DMS53 treated with DMSO at 0.1 percent for 48 hours (cell line): ENCODE measurements at regions not wholly inside any gene's neighbourhood (a gene's known extent, or its start where the extent isn't known, plus 50 kb on each side); places are given as distances from the start of the nearest gene placed in this dataset.
"Not testable (repeated sequence)": the region's sequence is repeated elsewhere in the genome, so short reads cannot be mapped to it uniquely, and the experiment has no call there.

Experiments used
- DNase-seq: peaks from one replicate; lab custom pipeline; 2025; ENCODE audit not compliant: unreplicated experiment; lab: John Stamatoyannopoulos, UW

GRCh38 chr7:9488555-9488954, 1055.1 kb downstream of the NXPH1 start:
- no peak for DNase-seq

DNA sequence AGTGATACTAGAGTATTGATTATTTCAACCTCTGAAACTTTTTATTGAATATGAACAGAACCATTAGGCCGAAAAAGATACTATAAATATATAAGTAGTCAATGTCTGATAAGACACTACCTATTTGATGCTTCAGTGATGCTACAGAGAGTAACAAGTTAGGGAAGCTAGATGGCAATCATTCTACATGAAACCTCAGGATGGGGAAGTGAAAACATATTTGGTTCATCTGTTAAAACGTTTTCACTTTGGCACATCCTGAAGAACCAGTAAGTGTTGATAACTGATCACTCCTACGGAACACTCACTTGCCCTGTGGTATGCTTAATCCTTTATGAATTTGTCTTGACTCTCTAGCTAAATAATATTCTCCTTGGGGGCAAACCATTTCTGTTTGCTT, 1064.9 kb downstream of the NXPH1 start:
- DNase-seq = no peak

DNA sequence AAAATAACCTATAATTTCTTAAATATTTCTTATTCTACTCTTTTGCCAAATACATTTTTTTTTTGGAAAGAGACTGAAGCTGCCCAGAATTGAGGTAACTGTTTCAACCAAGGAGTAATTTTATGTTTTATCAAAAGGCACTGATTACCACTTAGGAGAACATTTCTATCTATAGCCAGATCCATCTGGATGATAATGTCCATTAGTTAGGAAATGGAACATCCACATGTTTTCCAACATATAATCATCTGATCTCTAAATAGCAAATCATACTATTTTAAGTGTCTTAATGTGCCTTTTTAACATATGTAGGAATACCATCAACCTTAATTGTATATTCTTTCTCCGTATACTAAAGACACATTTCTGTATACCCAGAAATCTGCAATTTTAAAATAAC, 1068.9 kb downstream of the NXPH1 start:
- no peak for DNase-seq

- no peak for DNase-seq
Measured at GRCh38 chr7:9504678-9505077, 1071.3 kb downstream of the NXPH1 start.

GRCh38 chr7:9505516-9505915, 1072.1 kb downstream of the NXPH1 start:
- no peak for DNase-seq

GRCh38 chr7:9507290-9507689, 1073.9 kb downstream of the NXPH1 start:
- DNase-seq = no peak

DNA sequence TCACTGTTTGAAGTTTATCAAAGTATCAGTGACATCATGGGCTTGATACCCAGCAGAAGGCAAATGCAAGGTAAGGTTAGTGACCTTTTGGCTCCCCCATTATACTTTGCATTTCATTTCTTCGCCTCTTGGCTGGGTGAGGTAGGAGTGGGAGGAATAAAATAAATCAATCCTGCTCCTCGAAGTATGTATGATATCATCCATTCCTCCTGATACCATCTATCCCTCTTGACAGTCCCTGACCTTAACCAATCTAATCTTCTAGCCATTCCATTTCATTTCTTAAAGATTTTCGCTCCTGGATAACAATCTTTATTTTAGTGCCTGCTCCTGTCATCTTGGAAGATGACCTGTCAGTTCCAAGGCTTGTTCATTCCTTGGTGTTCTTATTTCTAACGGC, 1083.3 kb downstream of the NXPH1 start:
- no peak for DNase-seq

DNA sequence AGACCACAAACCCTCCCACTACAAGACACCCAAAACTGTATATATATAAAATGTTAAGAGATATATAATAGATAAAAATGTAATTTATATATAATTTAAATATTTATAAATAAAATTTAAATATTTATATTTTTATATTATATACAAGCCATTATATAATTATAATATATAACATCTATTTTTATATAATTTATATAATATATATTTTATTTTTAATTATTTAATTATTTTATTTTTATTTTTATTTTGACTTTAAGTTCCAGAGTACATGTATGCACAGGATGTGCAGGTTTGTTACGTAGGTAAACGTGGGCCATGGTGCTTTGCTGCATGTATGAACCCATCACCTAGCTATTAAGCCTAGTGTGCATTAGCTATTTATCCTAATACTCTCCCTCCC, 1090.2 kb downstream of the NXPH1 start:
- DNase-seq = no peak

DNA sequence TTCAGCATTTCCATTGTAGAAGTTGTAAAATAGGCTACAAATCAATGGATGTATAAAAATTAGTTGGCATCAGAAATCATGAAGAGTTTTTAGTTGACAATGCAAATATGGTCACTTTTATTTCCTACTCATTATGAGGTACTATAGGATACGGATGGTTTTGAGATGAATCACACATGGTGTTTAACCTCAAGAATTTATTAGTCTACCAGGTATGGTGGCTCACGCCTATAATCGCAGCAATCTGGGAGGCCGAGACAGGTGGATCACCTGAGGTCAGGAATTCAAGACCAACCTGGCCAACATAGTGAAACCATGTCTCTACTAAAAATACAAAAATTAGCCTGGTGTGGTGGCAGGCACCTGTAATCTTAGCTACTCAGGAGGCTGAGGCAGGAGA, 1119.0 kb downstream of the NXPH1 start:
- DNase-seq = not testable (repeated sequence)

DNA sequence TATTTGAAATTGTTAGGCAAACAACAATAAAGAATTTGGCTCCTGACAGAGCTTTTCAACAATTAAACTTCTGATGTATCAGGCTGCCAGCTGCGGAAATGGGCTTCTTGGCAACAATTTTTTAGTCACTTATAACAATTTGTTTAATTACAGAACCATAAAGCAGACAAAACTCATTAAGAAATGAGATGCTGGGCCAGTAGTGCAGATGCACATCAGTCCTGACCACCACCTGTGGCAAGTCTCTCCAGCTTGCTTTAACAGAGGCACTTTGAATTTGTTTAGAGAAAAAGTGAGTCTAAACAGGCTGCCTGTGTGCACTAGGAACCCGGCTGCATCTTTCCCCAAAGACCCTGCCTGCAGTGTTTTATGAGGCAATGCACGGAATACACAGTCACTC, 1124.4 kb downstream of the NXPH1 start:
- no peak for DNase-seq

- no peak for DNase-seq
Measured at GRCh38 chr7:9575716-9576115, 1142.3 kb downstream of the NXPH1 start.

GRCh38 chr7:9582824-9583223, 1149.4 kb downstream of the NXPH1 start:
- no peak for DNase-seq

DNA sequence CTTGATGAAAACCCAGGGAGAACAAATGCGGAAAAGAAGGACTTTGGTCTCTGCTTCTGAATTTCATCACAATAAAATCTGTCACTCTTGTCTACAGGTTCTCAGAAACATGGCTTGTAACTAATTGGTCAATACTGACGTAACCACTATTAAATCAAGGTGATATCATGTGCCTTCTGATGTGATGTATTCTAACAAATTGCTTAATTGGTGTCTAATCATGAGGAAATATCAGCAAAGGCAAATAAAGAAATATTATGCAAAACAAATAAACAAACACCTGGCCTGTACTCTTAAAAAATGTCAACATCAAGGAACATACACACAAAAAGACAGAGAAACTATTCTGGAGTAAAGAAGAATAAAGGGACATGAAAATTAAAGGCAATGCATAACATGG, 1165.0 kb downstream of the NXPH1 start:
- DNase-seq = no peak

GRCh38 chr7:9600974-9601373, 1167.6 kb downstream of the NXPH1 start:
- no peak for DNase-seq

DNA sequence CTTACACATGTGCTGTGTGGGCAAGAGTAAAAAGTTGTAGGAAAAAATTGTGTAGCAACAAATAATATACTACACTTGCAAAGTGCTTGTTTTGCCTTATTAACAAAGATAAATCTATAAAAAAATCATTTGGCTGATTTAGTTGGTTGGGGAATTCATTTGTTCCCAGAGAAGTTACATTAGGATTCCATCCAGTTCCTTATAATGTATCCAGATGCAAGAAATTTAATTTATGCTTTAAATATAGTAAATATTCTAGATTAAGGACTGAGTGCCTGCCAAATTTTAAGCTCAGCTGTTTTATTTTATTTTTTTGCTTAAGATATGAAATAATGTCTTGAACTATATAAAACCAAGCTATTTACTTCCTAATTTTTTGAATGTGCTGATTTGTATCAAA, 1169.9 kb downstream of the NXPH1 start:
- DNase-seq = no peak

DNA sequence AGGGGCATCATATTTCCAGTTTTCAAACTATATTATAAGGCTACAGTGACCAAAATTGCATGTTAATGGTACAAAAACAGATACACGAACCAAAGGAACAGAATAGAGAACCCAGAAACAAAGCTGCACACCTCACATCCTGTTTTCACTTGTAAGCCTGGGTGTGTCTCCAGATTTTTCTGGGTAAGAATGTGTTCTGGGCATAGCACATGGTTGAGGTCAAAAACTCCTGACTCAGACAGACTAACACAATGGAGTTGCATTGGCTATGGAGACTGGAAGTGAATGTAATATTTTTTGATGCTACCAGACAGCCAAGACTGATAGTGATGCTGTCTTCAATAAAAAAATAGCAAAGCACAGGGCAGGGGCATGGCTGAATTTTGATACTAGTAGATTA, 1175.2 kb downstream of the NXPH1 start:
- no peak for DNase-seq

- DNase-seq = not testable (repeated sequence)
Measured at GRCh38 chr7:9620899-9621298, 1187.5 kb downstream of the NXPH1 start.

DNA sequence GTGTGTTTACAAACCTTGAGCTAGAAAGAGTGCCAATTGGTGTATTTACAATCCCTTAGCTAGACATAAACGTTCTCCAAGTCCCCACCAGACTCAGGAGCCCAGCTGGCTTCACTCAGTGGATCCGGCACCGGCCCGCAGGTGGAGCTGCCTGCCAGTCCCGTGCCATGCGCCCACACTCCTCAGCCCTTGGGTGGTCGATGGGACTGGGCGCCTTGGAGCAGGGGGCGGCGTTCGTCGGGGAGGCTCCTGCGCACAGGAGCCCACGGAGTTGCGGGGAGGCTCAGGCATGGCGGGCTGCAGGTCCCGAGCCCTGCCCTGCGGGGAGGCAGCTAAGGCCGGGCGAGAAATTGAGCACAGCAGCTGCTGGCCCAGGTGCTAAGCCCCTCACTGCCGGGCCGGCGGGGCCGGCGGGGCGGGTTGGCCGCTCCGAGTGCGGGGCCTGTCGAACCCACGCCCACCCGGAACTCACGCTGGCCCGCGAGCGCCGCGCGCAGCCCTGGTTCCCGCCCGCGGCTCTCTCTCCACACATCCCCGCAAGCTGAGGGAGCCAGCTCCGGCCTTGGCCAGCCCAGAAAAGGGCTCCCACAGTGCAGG, 1188.0 kb downstream of the NXPH1 start:
- DNase-seq = not testable (repeated sequence)

GRCh38 chr7:9621927-9622326, 1188.5 kb downstream of the NXPH1 start:
- no peak for DNase-seq

- no peak for DNase-seq
Measured at GRCh38 chr7:9625953-9626352, 1192.5 kb downstream of the NXPH1 start.

DNA sequence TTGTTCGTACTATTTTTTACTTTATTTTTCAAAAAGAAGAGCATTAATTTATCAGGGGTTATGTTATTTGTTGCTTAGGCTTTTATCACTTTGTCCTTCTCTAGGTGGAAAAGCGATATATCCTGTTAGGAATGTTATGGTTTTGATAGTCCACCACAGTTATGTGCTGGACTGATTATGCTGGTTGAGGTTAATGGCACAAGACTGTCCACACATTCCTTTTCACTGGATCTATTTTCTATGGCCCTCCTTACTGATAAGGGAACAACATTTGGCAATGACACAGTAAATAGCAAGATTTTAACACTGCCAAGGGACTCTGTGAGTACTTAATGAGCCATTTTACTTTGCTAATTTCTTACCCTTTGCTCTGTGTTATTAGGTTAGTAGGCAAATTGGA, 1212.3 kb downstream of the NXPH1 start:
- DNase-seq = no peak

GRCh38 chr7:9657257-9657656, 1223.8 kb downstream of the NXPH1 start:
- DNase-seq = no peak
